WTC11 (cell line): ENCODE measurements at regions not wholly inside any gene's neighbourhood (a gene's known extent, or its start where the extent isn't known, plus 50 kb on each side); places are given as distances from the start of the nearest gene placed in this dataset.

ENCODE experiments used
- ATAC-seq: fragments of 200-7000 bp; cut with Tn5 transposase; 2 replicates; pipeline ENCODE4 v1.10.0; 2021; ENCODE audit warnings: mild to moderate bottlenecking, moderate library complexity
- CTCF ChIA-PET: fragments of 300-600 bp; sonication (Branson Sonifier 250); formaldehyde crosslinking; loops from one replicate; lab custom pipeline; 2021; ENCODE audit warnings: antibody characterized with exemption; lab: Charles Lee
- POLR2A ChIA-PET: fragments of 350-600 bp; sonication (Branson Sonifier 250); formaldehyde crosslinking; loops from one replicate; lab custom pipeline; 2021; ENCODE audit warnings: antibody characterized with exemption; lab: Charles Lee
- DNase-seq: peaks from one replicate; pipeline ENCODE4 v3.0.0; 2021; ENCODE audit warnings: low spot score
- H3K27ac Mint-ChIP-seq: 2 replicates; pipeline ENCODE4 v1.8.0; 2021; ENCODE audit warnings: mixed read lengths
- H3K27me3 Mint-ChIP-seq: 2 replicates; pipeline ENCODE4 v1.8.0; 2021; ENCODE audit warnings: low read depth, mild to moderate bottlenecking, moderate library complexity, mixed read lengths
- H3K36me3 Mint-ChIP-seq: 2 replicates; pipeline ENCODE4 v1.8.0; 2021; ENCODE audit warnings: mixed read lengths
- H3K4me1 Mint-ChIP-seq: 2 replicates; pipeline ENCODE4 v1.8.0; 2022; ENCODE audit warnings: mixed read lengths
- H3K4me3 Mint-ChIP-seq: 2 replicates; pipeline ENCODE4 v1.8.0; 2021; ENCODE audit warnings: mild to moderate bottlenecking, moderate library complexity, mixed read lengths
- H3K9me3 Mint-ChIP-seq: 2 replicates; pipeline ENCODE4 v1.8.0; 2021; ENCODE audit warnings: mixed read lengths
- CREM ChIP-seq: sonication (generic); formaldehyde crosslinking; IDR thresholded peaks from 2 replicates; pipeline ENCODE4 v1.8.1; 2022; ENCODE audit warnings: mild to moderate bottlenecking, missing genetic modification reagents, moderate library complexity
- GRHL2 ChIP-seq: fragments of 250-450 bp; sonication (Bioruptor Pico); IDR thresholded peaks from 2 replicates; pipeline ENCODE4 v1.8.0; 2022; ENCODE audit warnings: mild to moderate bottlenecking, moderate library complexity; ENCODE audit not compliant: insufficient replicate concordance, severe bottlenecking
- JUN ChIP-seq: sonication (generic); formaldehyde crosslinking; IDR thresholded peaks from 2 replicates; pipeline ENCODE4 v1.8.0; 2023; ENCODE audit warnings: mild to moderate bottlenecking, missing genetic modification reagents
- OVOL2 ChIP-seq: fragments of 250-450 bp; sonication (Bioruptor Pico); IDR thresholded peaks from 2 replicates; pipeline ENCODE4 v1.9.0; 2021; ENCODE audit warnings: mild to moderate bottlenecking, borderline replicate concordance
- RORB ChIP-seq: fragments of 250-450 bp; sonication (Bioruptor Pico); IDR thresholded peaks from 2 replicates; pipeline ENCODE4 v1.9.0; 2021; ENCODE audit warnings: mild to moderate bottlenecking
- SP1 ChIP-seq: sonication (generic); formaldehyde crosslinking; conservative IDR thresholded peaks from 2 replicates; pipeline ENCODE4 v1.8.1; 2022; ENCODE audit warnings: missing genetic modification reagents
- ZBTB21 ChIP-seq: sonication (generic); formaldehyde crosslinking; IDR thresholded peaks from 2 replicates; pipeline ENCODE4 v1.8.1; 2023; ENCODE audit warnings: mild to moderate bottlenecking, missing genetic modification reagents, borderline replicate concordance
- ZNF219 ChIP-seq: sonication (generic); formaldehyde crosslinking; IDR thresholded peaks from 2 replicates; pipeline ENCODE4 v1.8.0; 2023; ENCODE audit warnings: missing genetic modification reagents, mild to moderate bottlenecking, borderline replicate concordance
- ZNF281 ChIP-seq: sonication (generic); formaldehyde crosslinking; IDR thresholded peaks from 2 replicates; pipeline ENCODE4 v1.8.0; 2023; ENCODE audit warnings: mild to moderate bottlenecking, missing genetic modification reagents
- ZNF425 ChIP-seq: fragments of 250-450 bp; sonication (Bioruptor Pico); conservative IDR thresholded peaks from 2 replicates; pipeline ENCODE4 v1.9.0; 2021; ENCODE audit warnings: mild to moderate bottlenecking
- ZNF512 ChIP-seq: sonication (generic); formaldehyde crosslinking; IDR thresholded peaks from 2 replicates; pipeline ENCODE4 v1.8.1; 2022; ENCODE audit warnings: missing genetic modification reagents, borderline replicate concordance
- TF ChIP-seq, protein P1 (sequence below): sonication (generic); formaldehyde crosslinking; IDR thresholded peaks from 2 replicates; pipeline ENCODE4 v1.8.1; 2022; ENCODE audit warnings: low read depth, mild to moderate bottlenecking, moderate library complexity, missing genetic modification reagents, borderline replicate concordance
- TF ChIP-seq, protein P2 (sequence below): sonication (generic); formaldehyde crosslinking; IDR thresholded peaks from 2 replicates; pipeline ENCODE4 v1.8.0; 2022; ENCODE audit warnings: mild to moderate bottlenecking, missing genetic modification reagents
- TF ChIP-seq, protein P3 (sequence below): sonication (generic); formaldehyde crosslinking; conservative IDR thresholded peaks from 2 replicates; pipeline ENCODE4 v1.8.1; 2023; ENCODE audit warnings: mild to moderate bottlenecking, low read depth, missing genetic modification reagents, moderate library complexity

DNA sequence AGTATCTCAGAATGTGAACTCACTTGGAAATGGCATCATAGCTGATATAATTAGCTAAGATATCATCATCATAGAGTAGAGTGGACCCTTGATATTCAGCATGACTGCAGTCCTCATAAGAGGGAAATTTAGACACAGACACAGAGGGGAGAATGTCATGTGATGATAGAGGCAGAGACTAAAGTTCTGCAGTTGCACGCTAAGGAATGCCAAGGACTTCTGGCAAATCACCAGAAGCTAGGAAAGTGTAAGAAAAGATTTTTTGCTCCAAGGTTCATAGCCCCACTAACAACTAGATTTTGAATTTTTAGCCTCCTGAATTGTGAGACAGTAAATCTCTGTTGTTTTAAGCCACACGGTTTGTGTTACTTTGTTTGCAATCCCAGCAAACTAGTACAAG, 612.6 kb upstream of the ST8SIA4 start:
- Mint-ChIP-seq H3K36me3 (peaks cover 34% of the 10 kb centered on the region), H3K4me1 (peaks cover 3% of the 10 kb centered on the region; the same call in 1 of the 2 replicates), H3K27me3 (no peaks in the 10 kb centered on the region), H3K4me3 (no peak overlapping the region), H3K27ac (no peak overlapping the region), H3K9me3 (peaks cover 54% of the 10 kb centered on the region)
- no peak for ATAC-seq
- ChIA-PET CTCF (no interaction called here), POLR2A (no interaction called here)
- no peak for TF ChIP-seq GRHL2 (CRISPR knock-in tag)
- TF ChIP-seq, protein P1, sequence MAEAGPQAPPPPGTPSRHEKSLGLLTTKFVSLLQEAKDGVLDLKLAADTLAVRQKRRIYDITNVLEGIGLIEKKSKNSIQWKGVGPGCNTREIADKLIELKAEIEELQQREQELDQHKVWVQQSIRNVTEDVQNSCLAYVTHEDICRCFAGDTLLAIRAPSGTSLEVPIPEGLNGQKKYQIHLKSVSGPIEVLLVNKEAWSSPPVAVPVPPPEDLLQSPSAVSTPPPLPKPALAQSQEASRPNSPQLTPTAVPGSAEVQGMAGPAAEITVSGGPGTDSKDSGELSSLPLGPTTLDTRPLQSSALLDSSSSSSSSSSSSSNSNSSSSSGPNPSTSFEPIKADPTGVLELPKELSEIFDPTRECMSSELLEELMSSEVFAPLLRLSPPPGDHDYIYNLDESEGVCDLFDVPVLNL (CRISPR knock-in tag) = no peak
- no peak for DNase-seq

DNA sequence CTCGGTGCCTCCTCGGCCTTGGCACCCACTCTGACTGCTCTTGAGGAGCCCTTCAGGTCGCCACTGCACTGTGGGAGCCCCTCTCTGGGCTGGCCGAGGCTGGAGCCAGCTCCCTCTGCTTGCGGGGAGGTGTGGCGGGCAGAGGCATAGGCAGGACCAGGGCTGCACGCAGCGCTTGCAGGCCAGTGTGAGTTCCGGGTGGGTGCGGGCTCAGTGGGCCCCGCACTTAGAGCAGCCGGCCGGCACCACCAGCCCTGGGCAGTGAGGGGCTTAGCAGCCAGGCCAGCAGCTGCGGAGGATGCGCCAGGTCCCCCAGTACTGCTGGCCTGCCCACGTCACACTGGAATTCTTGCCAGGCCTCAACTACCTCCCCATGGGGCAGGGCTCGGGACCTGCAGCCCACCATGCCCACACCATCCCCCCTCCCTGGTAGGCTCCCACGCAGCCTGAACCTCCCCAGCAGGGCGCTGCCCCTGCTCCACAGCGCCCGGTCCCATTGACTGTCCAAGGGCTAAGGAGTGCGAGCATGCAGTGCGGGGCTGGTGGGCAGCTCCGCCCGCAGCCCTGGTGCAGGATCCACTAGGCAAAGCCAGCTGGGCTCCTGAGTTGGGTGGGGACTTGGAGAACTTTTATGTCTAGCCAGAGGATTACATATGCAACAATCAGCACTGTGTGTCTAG, 602.9 kb upstream of the ST8SIA4 start:
- H3K36me3 Mint-ChIP-seq = peaks cover 49% of the 10 kb centered on the region
- DNase-seq = no peak
- H3K4me1 Mint-ChIP-seq = no peaks in the 10 kb centered on the region
- peaks cover 61% of the 10 kb centered on the region for H3K9me3 Mint-ChIP-seq
- POLR2A ChIA-PET = no interaction called here
- no peak for ATAC-seq
- no peaks in the 10 kb centered on the region; the same call in 1 of the 2 replicates for H3K27me3 Mint-ChIP-seq
- H3K4me3 Mint-ChIP-seq = no peak overlapping the region
- CTCF ChIA-PET = no interaction called here
- TF ChIP-seq ZNF512 (no peak), ZNF219 (CRISPR knock-in tag) (no peak), ZNF425 (CRISPR knock-in tag) (no peak), SP1 (CRISPR knock-in tag) (no peak), CREM (CRISPR knock-in tag) (no peak), JUN (CRISPR knock-in tag) (no peak), RORB (CRISPR knock-in tag) (no peak), OVOL2 (CRISPR knock-in tag) (no peak)
- TF ChIP-seq, protein P2, sequence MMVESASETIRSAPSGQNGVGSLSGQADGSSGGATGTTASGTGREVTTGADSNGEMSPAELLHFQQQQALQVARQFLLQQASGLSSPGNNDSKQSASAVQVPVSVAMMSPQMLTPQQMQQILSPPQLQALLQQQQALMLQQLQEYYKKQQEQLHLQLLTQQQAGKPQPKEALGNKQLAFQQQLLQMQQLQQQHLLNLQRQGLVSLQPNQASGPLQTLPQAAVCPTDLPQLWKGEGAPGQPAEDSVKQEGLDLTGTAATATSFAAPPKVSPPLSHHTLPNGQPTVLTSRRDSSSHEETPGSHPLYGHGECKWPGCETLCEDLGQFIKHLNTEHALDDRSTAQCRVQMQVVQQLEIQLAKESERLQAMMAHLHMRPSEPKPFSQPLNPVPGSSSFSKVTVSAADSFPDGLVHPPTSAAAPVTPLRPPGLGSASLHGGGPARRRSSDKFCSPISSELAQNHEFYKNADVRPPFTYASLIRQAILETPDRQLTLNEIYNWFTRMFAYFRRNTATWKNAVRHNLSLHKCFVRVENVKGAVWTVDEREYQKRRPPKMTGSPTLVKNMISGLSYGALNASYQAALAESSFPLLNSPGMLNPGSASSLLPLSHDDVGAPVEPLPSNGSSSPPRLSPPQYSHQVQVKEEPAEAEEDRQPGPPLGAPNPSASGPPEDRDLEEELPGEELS (CRISPR knock-in tag) = no peak
- TF ChIP-seq, protein P1 (CRISPR knock-in tag) = no peak
- H3K27ac Mint-ChIP-seq = no peak overlapping the region

GRCh38 chr5:101482931-101483330, 579.8 kb upstream of the ST8SIA4 start:
- peaks cover 3% of the 10 kb centered on the region; the same call in 1 of the 2 replicates for H3K36me3 Mint-ChIP-seq
- CTCF ChIA-PET = no interaction called here
- H3K4me3 Mint-ChIP-seq = no peak overlapping the region
- no peak; the same call in 1 of the 2 replicates for ATAC-seq
- H3K27me3 Mint-ChIP-seq = no peaks in the 10 kb centered on the region
- POLR2A ChIA-PET = no interaction called here
- DNase-seq = no peak
- H3K27ac Mint-ChIP-seq = 0 out of 2 replicates have a peak overlapping the region, but pooled peaks have one; percentile 47
- H3K9me3 Mint-ChIP-seq = peaks cover 15% of the 10 kb centered on the region
- H3K4me1 Mint-ChIP-seq = peaks cover 15% of the 10 kb centered on the region
- TF ChIP-seq ZNF281 (CRISPR knock-in tag) = no peak
- no peak for TF ChIP-seq ZBTB21 (CRISPR knock-in tag)
- TF ChIP-seq, protein P3, sequence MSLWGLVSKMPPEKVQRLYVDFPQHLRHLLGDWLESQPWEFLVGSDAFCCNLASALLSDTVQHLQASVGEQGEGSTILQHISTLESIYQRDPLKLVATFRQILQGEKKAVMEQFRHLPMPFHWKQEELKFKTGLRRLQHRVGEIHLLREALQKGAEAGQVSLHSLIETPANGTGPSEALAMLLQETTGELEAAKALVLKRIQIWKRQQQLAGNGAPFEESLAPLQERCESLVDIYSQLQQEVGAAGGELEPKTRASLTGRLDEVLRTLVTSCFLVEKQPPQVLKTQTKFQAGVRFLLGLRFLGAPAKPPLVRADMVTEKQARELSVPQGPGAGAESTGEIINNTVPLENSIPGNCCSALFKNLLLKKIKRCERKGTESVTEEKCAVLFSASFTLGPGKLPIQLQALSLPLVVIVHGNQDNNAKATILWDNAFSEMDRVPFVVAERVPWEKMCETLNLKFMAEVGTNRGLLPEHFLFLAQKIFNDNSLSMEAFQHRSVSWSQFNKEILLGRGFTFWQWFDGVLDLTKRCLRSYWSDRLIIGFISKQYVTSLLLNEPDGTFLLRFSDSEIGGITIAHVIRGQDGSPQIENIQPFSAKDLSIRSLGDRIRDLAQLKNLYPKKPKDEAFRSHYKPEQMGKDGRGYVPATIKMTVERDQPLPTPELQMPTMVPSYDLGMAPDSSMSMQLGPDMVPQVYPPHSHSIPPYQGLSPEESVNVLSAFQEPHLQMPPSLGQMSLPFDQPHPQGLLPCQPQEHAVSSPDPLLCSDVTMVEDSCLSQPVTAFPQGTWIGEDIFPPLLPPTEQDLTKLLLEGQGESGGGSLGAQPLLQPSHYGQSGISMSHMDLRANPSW = no peak
- TF ChIP-seq RORB (CRISPR knock-in tag) = no peak
